T-helper 1 cell treated with Interleukin-12 subunit alpha and Interleukin-12 subunit beta and Interleukin-4 antibody, amounts not matched to agents 30 μg/mL and 1 μg/mL, for 36 hours (primary cell): ENCODE measurements at regions not wholly inside any gene's neighbourhood (a gene's known extent, or its start where the extent isn't known, plus 50 kb on each side); places are given as distances from the start of the nearest gene placed in this dataset.
"Not testable (repeated sequence)": the region's sequence is repeated elsewhere in the genome, so short reads cannot be mapped to it uniquely, and the experiment has no call there.

Experiments
- H3K27ac Mint-ChIP-seq: one replicate; pipeline ENCODE4 v1.8.0; 2021; ENCODE audit warnings: mild to moderate bottlenecking, mixed read lengths
- H3K27me3 Mint-ChIP-seq: one replicate; pipeline ENCODE4 v1.8.0; 2021; ENCODE audit warnings: low read depth, mixed read lengths
- H3K36me3 Mint-ChIP-seq: one replicate; pipeline ENCODE4 v1.8.0; 2021; ENCODE audit warnings: low read depth, mixed read lengths
- H3K4me1 Mint-ChIP-seq: one replicate; pipeline ENCODE4 v1.8.0; 2021; ENCODE audit warnings: low read depth, mixed read lengths
- H3K4me3 Mint-ChIP-seq: one replicate; pipeline ENCODE4 v1.8.0; 2021; ENCODE audit warnings: mild to moderate bottlenecking, moderate library complexity, mixed read lengths
- H3K9me3 Mint-ChIP-seq: one replicate; pipeline ENCODE4 v1.8.0; 2021; ENCODE audit warnings: mixed read lengths

- Mint-ChIP-seq H3K9me3 (peaks cover 27% of the 10 kb centered on the region), H3K27me3 (no peaks in the 10 kb centered on the region), H3K27ac (no peak overlapping the region), H3K36me3 (no peaks in the 10 kb centered on the region), H3K4me1 (no peaks in the 10 kb centered on the region), H3K4me3 (no peak overlapping the region)
These were observed 1220.8 kb downstream of the TYW1 start for GRCh38 chr7:68217426-68217825.

- H3K4me3 Mint-ChIP-seq, result no peak overlapping the region
- peaks cover 28% of the 10 kb centered on the region for H3K9me3 Mint-ChIP-seq
- H3K27ac Mint-ChIP-seq, result no peak overlapping the region
- no peaks in the 10 kb centered on the region for H3K36me3 Mint-ChIP-seq
- H3K27me3 Mint-ChIP-seq, result no peaks in the 10 kb centered on the region
- no peaks in the 10 kb centered on the region for H3K4me1 Mint-ChIP-seq
These were observed 1221.8 kb downstream of the TYW1 start for GRCh38 chr7:68218461-68218860.

- no peak overlapping the region for H3K27ac Mint-ChIP-seq
- H3K27me3 Mint-ChIP-seq, result no peaks in the 10 kb centered on the region
- H3K36me3 Mint-ChIP-seq, result no peaks in the 10 kb centered on the region
- no peak overlapping the region for H3K4me3 Mint-ChIP-seq
- peaks cover 39% of the 10 kb centered on the region for H3K9me3 Mint-ChIP-seq
- no peaks in the 10 kb centered on the region for H3K4me1 Mint-ChIP-seq
These were observed 1225.7 kb downstream of the TYW1 start for GRCh38 chr7:68222311-68222710.

GRCh38 chr7:68224041-68224741 lies 1227.6 kb downstream of the TYW1 start:
- Mint-ChIP-seq H3K4me3 (no peak overlapping the region), H3K36me3 (no peaks in the 10 kb centered on the region), H3K27ac (no peak overlapping the region), H3K9me3 (peaks cover 31% of the 10 kb centered on the region), H3K27me3 (no peaks in the 10 kb centered on the region), H3K4me1 (no peaks in the 10 kb centered on the region)

- peaks cover 50% of the 10 kb centered on the region for H3K9me3 Mint-ChIP-seq
- H3K4me1 Mint-ChIP-seq, H3K36me3 Mint-ChIP-seq, H3K4me3 Mint-ChIP-seq, H3K27ac Mint-ChIP-seq, H3K27me3 Mint-ChIP-seq: not testable (repeated sequence)
These were observed 1234.4 kb downstream of the TYW1 start for GRCh38 chr7:68231011-68231410.

- Mint-ChIP-seq H3K4me1 (no peaks in the 10 kb centered on the region), H3K27ac (no peak overlapping the region), H3K36me3 (peaks cover 3% of the 10 kb centered on the region), H3K4me3 (no peak overlapping the region), H3K9me3 (peaks cover 50% of the 10 kb centered on the region), H3K27me3 (no peaks in the 10 kb centered on the region)
These were observed 1239.3 kb downstream of the TYW1 start for GRCh38 chr7:68235937-68236336.

- Mint-ChIP-seq H3K4me1 (no peaks in the 10 kb centered on the region), H3K36me3 (no peaks in the 10 kb centered on the region), H3K4me3 (no peak overlapping the region), H3K9me3 (peaks cover 57% of the 10 kb centered on the region), H3K27me3 (no peaks in the 10 kb centered on the region), H3K27ac (no peak overlapping the region)
These were observed 1241.7 kb downstream of the TYW1 start for GRCh38 chr7:68238204-68238805.

- H3K27me3 Mint-ChIP-seq, result no peaks in the 10 kb centered on the region
These were observed 1246.5 kb downstream of the TYW1 start for GRCh38 chr7:68243128-68243527.

GRCh38 chr7:68244389-68244788 lies 1247.8 kb downstream of the TYW1 start:
- Mint-ChIP-seq H3K27me3 (no peaks in the 10 kb centered on the region), H3K4me1 (no peaks in the 10 kb centered on the region), H3K27ac (no peak overlapping the region)

More at GRCh38 chr7:68243128-68243527, 1246.5 kb downstream of the TYW1 start:
- Mint-ChIP-seq H3K4me1 (no peaks in the 10 kb centered on the region), H3K4me3 (no peak overlapping the region), H3K27ac (no peak overlapping the region), H3K36me3 (no peaks in the 10 kb centered on the region), H3K9me3 (peaks cover 65% of the 10 kb centered on the region)

GRCh38 chr7:68245688-68246087 lies 1249.1 kb downstream of the TYW1 start:
- Mint-ChIP-seq H3K27me3 (no peaks in the 10 kb centered on the region), H3K4me3 (no peak overlapping the region), H3K4me1 (no peaks in the 10 kb centered on the region), H3K9me3 (peaks cover 64% of the 10 kb centered on the region), H3K27ac (no peak overlapping the region), H3K36me3 (no peaks in the 10 kb centered on the region)

More at GRCh38 chr7:68244389-68244788, 1247.8 kb downstream of the TYW1 start:
- no peak overlapping the region for H3K4me3 Mint-ChIP-seq
- no peaks in the 10 kb centered on the region for H3K36me3 Mint-ChIP-seq
- H3K9me3 Mint-ChIP-seq, result peaks cover 60% of the 10 kb centered on the region

- Mint-ChIP-seq H3K36me3 (no peaks in the 10 kb centered on the region), H3K4me1 (no peaks in the 10 kb centered on the region), H3K27ac (no peak overlapping the region), H3K27me3 (no peaks in the 10 kb centered on the region), H3K4me3 (no peak overlapping the region), H3K9me3 (peaks cover 60% of the 10 kb centered on the region)
These were observed 1249.6 kb downstream of the TYW1 start for GRCh38 chr7:68246189-68246633.

GRCh38 chr7:68247126-68247525 lies 1250.5 kb downstream of the TYW1 start:
- no peak overlapping the region for H3K27ac Mint-ChIP-seq
- H3K4me3 Mint-ChIP-seq, result no peak overlapping the region
- H3K36me3 Mint-ChIP-seq, result no peaks in the 10 kb centered on the region
- peaks cover 58% of the 10 kb centered on the region for H3K9me3 Mint-ChIP-seq
- no peaks in the 10 kb centered on the region for H3K4me1 Mint-ChIP-seq
- H3K27me3 Mint-ChIP-seq, result no peaks in the 10 kb centered on the region

- Mint-ChIP-seq H3K4me1 (no peaks in the 10 kb centered on the region), H3K27ac (no peak overlapping the region), H3K4me3 (no peak overlapping the region), H3K9me3 (peaks cover 54% of the 10 kb centered on the region), H3K36me3 (no peaks in the 10 kb centered on the region), H3K27me3 (no peaks in the 10 kb centered on the region)
These were observed 1250.9 kb downstream of the TYW1 start for GRCh38 chr7:68247571-68247970.

- Mint-ChIP-seq H3K27me3 (no peaks in the 10 kb centered on the region), H3K36me3 (no peaks in the 10 kb centered on the region), H3K27ac (no peak overlapping the region), H3K4me1 (no peaks in the 10 kb centered on the region), H3K9me3 (peaks cover 51% of the 10 kb centered on the region), H3K4me3 (no peak overlapping the region)
These were observed 1252.3 kb downstream of the TYW1 start for GRCh38 chr7:68248973-68249372.

- Mint-ChIP-seq H3K4me3 (no peak overlapping the region), H3K27me3 (no peaks in the 10 kb centered on the region), H3K36me3 (no peaks in the 10 kb centered on the region), H3K4me1 (no peaks in the 10 kb centered on the region), H3K9me3 (peaks cover 53% of the 10 kb centered on the region), H3K27ac (no peak overlapping the region)
These were observed 1253.0 kb downstream of the TYW1 start for GRCh38 chr7:68249611-68250010.
